ENCODE measurements at regions not wholly inside any gene's neighbourhood (a gene's known extent, or its start where the extent isn't known, plus 50 kb on each side); places are given as distances from the start of the nearest gene placed in this dataset.

- TF ChIP-seq CTCF (IDR thresholded peaks at IDR 0.05; ENCODE audit: unreplicated experiment) = no peak
- BruUV-seq (replicated peaks) = no TSS peak
- Mint-ChIP-seq H3K9me3 (ENCODE audit: low read depth, unreplicated experiment) (peaks cover 14% of the 10 kb centered on the region), H3K4me3 (ENCODE audit: low read depth, unreplicated experiment) (no peak overlapping the region), H3K4me1 (ENCODE audit: low read depth, unreplicated experiment) (peaks cover 12% of the 10 kb centered on the region), H3K27ac (ENCODE audit: unreplicated experiment) (no peak overlapping the region), H3K27me3 (ENCODE audit: unreplicated experiment) (no peaks in the 10 kb centered on the region), H3K36me3 (ENCODE audit: insufficient read depth, unreplicated experiment) (no peaks in the 10 kb centered on the region)
- CTCF ChIA-PET = no interaction called here
- intact Hi-C loops (cut with micrococcal nuclease; ENCODE audit: unreplicated experiment) = no loop called here
- no peak for DNase-seq
Measured at GRCh38 chr19:28927456-28927855, 285.5 kb downstream of the UQCRFS1 start.

GRCh38 chr19:28920269-28921066, 292.5 kb downstream of the UQCRFS1 start:
- no peak for TF ChIP-seq CTCF (IDR thresholded peaks at IDR 0.05; ENCODE audit: unreplicated experiment)
- peaks cover 6% of the 10 kb centered on the region for H3K9me3 Mint-ChIP-seq (ENCODE audit: low read depth, unreplicated experiment)
- CTCF ChIA-PET = no interaction called here
- no peak overlapping the region for H3K4me3 Mint-ChIP-seq (ENCODE audit: low read depth, unreplicated experiment)
- no peak overlapping the region for H3K27ac Mint-ChIP-seq (ENCODE audit: unreplicated experiment)
- no peaks in the 10 kb centered on the region for H3K36me3 Mint-ChIP-seq (ENCODE audit: insufficient read depth, unreplicated experiment)
- no peaks in the 10 kb centered on the region for H3K4me1 Mint-ChIP-seq (ENCODE audit: low read depth, unreplicated experiment)
- DNase-seq = no peak
- H3K27me3 Mint-ChIP-seq (ENCODE audit: unreplicated experiment) = no peaks in the 10 kb centered on the region
- intact Hi-C loops (cut with micrococcal nuclease; ENCODE audit: unreplicated experiment) = no loop called here
- BruUV-seq (replicated peaks) = no TSS peak

- H3K9me3 Mint-ChIP-seq (ENCODE audit: low read depth, unreplicated experiment) = peaks cover 3% of the 10 kb centered on the region
- H3K4me3 Mint-ChIP-seq (ENCODE audit: low read depth, unreplicated experiment) = no peak overlapping the region
- TF ChIP-seq CTCF (IDR thresholded peaks at IDR 0.05; ENCODE audit: unreplicated experiment) = no peak
- intact Hi-C loops (cut with micrococcal nuclease; ENCODE audit: unreplicated experiment) = no loop called here
- H3K27me3 Mint-ChIP-seq (ENCODE audit: unreplicated experiment) = no peaks in the 10 kb centered on the region
- H3K27ac Mint-ChIP-seq (ENCODE audit: unreplicated experiment) = no peak overlapping the region
- DNase-seq = no peak
- CTCF ChIA-PET = no interaction called here
- H3K4me1 Mint-ChIP-seq (ENCODE audit: low read depth, unreplicated experiment) = no peaks in the 10 kb centered on the region
- BruUV-seq (replicated peaks) = no TSS peak
- H3K36me3 Mint-ChIP-seq (ENCODE audit: insufficient read depth, unreplicated experiment) = no peaks in the 10 kb centered on the region
Measured at GRCh38 chr19:28917621-28918020, 295.3 kb downstream of the UQCRFS1 start.

GRCh38 chr19:28915737-28916460, 297.1 kb downstream of the UQCRFS1 start:
- Mint-ChIP-seq H3K36me3 (ENCODE audit: insufficient read depth, unreplicated experiment) (no peaks in the 10 kb centered on the region), H3K4me1 (ENCODE audit: low read depth, unreplicated experiment) (no peaks in the 10 kb centered on the region), H3K4me3 (ENCODE audit: low read depth, unreplicated experiment) (no peak overlapping the region), H3K9me3 (ENCODE audit: low read depth, unreplicated experiment) (peaks cover 3% of the 10 kb centered on the region), H3K27me3 (ENCODE audit: unreplicated experiment) (no peaks in the 10 kb centered on the region), H3K27ac (ENCODE audit: unreplicated experiment) (no peak overlapping the region)
- BruUV-seq (replicated peaks) = no TSS peak
- no peak for TF ChIP-seq CTCF (IDR thresholded peaks at IDR 0.05; ENCODE audit: unreplicated experiment)
- intact Hi-C loops (cut with micrococcal nuclease; ENCODE audit: unreplicated experiment) = no loop called here
- CTCF ChIA-PET = no interaction called here
- no peak for DNase-seq

Data from Calu3 (cell line).